Progenitor cell of endocrine pancreas (in vitro differentiated cells): ENCODE measurements at regions not wholly inside any gene's neighbourhood (a gene's known extent, or its start where the extent isn't known, plus 50 kb on each side); places are given as distances from the start of the nearest gene placed in this dataset.
A peak's percentile ranks its signal among the peaks of the same experiment; 100 is the strongest.

Experiments used
- DNase-seq: peaks from one replicate; pipeline ENCODE4 v3.0.0; 2021; ENCODE audit warnings: low spot score; ENCODE audit not compliant: unreplicated experiment
- H3K27ac Mint-ChIP-seq: 2 replicates; pipeline ENCODE4 v1.8.0; 2021; ENCODE audit warnings: mild to moderate bottlenecking, moderate library complexity, mixed read lengths
- H3K27me3 Mint-ChIP-seq: 2 replicates; pipeline ENCODE4 v1.8.0; 2021; ENCODE audit warnings: mixed read lengths
- H3K36me3 Mint-ChIP-seq: 2 replicates; pipeline ENCODE4 v1.8.0; 2022; ENCODE audit warnings: mixed read lengths; ENCODE audit not compliant: insufficient read depth
- H3K4me1 Mint-ChIP-seq: 2 replicates; pipeline ENCODE4 v1.8.0; 2021; ENCODE audit warnings: low read depth, mixed read lengths
- H3K4me3 Mint-ChIP-seq: 2 replicates; pipeline ENCODE4 v1.8.0; 2021; ENCODE audit warnings: low read depth, mild to moderate bottlenecking, moderate library complexity, mixed read lengths
- H3K9me3 Mint-ChIP-seq: 2 replicates; pipeline ENCODE4 v1.8.0; 2021; ENCODE audit warnings: low read depth, mixed read lengths
- TF ChIP-seq, protein P1 (sequence below): fragments of 200-600 bp; sonication (generic); IDR thresholded peaks from one replicate; pipeline ENCODE4 v1.5.0; 2021; ENCODE audit warnings: antibody characterized with exemption, mild to moderate bottlenecking; ENCODE audit not compliant: unreplicated experiment

DNA sequence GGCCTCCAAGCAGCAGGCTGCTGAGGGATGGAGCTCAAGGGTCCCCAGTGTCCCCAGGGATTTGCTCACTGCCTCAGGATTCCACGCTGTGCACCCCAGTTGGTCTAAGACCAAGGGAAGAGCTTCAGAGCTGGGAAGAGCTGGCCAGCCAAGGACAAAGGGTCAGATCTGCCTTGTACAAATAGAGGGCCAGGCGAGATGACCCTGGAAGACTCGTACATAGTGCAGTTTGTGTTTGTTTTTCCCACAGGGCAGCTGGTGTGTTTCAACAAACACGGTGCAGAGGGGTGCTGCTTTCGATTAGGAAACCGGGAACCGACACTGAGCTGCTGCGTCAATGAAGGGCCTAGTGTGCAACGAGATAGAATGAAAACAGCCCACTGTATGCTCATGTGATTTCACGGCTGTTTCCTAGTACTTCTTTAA is 56.1 kb upstream of the TRPM1 start:
- H3K9me3 Mint-ChIP-seq, result peaks cover 4% of the 10 kb centered on the region
- H3K4me1 Mint-ChIP-seq, result peaks cover 28% of the 10 kb centered on the region
- H3K4me3 Mint-ChIP-seq, result peak overlapping the region; percentile 35
- H3K27ac Mint-ChIP-seq, result peak overlapping the region; percentile 97
- TF ChIP-seq, protein P1, sequence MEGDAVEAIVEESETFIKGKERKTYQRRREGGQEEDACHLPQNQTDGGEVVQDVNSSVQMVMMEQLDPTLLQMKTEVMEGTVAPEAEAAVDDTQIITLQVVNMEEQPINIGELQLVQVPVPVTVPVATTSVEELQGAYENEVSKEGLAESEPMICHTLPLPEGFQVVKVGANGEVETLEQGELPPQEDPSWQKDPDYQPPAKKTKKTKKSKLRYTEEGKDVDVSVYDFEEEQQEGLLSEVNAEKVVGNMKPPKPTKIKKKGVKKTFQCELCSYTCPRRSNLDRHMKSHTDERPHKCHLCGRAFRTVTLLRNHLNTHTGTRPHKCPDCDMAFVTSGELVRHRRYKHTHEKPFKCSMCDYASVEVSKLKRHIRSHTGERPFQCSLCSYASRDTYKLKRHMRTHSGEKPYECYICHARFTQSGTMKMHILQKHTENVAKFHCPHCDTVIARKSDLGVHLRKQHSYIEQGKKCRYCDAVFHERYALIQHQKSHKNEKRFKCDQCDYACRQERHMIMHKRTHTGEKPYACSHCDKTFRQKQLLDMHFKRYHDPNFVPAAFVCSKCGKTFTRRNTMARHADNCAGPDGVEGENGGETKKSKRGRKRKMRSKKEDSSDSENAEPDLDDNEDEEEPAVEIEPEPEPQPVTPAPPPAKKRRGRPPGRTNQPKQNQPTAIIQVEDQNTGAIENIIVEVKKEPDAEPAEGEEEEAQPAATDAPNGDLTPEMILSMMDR, result no peak
- no peaks in the 10 kb centered on the region for H3K27me3 Mint-ChIP-seq
- DNase-seq, result no peak
- H3K36me3 Mint-ChIP-seq, result no peaks in the 10 kb centered on the region

DNA sequence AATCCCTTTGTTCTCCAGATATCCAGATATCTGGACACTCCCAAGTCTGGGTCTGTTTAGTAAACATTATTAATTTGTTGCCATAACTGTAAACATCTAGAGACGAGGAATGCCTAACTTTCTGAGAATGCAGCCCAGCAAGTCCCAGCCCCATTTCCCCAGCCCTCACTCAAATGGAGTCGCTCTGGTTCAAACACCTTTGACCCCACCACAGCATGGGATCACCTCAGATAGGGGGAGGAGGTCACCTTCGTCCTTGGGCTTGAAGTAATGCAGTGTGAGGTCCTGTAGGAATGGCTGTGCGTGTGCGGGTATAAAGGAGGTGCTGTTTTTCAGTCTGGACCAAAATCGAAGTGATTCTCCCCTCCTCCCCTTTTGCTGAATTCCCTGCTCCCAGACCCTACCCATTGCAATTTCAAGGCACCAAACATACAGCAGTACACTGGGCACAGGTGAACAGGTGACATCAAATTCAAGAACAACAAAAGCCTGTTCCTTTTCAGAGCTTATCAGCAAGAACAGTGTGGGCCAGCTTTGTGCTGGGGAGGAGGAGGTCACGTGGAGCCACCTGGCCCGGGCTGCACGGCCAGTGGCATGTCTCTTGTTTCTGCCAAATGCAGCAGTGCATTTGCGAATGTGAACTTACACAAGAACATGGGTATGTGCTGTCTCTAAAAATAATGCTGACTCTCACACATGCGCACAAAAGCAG is 57.5 kb upstream of the TRPM1 start:
- Mint-ChIP-seq H3K4me3 (no peak overlapping the region), H3K27me3 (no peaks in the 10 kb centered on the region), H3K36me3 (no peaks in the 10 kb centered on the region), H3K27ac (peak overlapping the region; percentile 89), H3K4me1 (peaks cover 29% of the 10 kb centered on the region), H3K9me3 (peaks cover 4% of the 10 kb centered on the region)
- TF ChIP-seq, protein P1, result no peak
- no peak for DNase-seq

DNA sequence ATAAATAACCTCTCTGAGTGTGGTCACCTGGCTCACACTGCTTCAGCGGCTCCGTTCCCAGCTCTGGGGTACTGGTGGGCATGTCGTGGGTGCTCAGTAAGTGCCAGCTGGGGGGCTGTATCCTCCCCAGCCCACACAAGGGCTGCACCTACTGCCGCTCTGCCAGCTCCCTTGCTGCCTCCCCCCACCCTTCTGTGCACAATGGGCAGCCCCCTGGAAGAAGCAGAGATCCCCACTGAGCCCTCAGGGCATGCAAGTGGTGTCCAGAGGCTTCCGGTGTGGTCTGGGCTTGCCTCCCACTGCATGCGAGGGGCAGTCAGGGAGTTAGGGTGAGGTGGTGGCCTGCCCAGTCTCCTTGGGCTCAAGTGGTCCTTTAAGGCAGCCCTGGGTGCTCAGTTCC is 58.3 kb upstream of the TRPM1 start:
- no peak for DNase-seq
- Mint-ChIP-seq H3K4me3 (no peak overlapping the region), H3K36me3 (no peaks in the 10 kb centered on the region), H3K4me1 (peaks cover 29% of the 10 kb centered on the region), H3K27ac (no peak overlapping the region), H3K9me3 (peaks cover 4% of the 10 kb centered on the region), H3K27me3 (no peaks in the 10 kb centered on the region)
- TF ChIP-seq, protein P1, result no peak

- no peaks in the 10 kb centered on the region for H3K36me3 Mint-ChIP-seq
- H3K9me3 Mint-ChIP-seq, result peaks cover 4% of the 10 kb centered on the region
- TF ChIP-seq, protein P1, result no peak
- H3K4me3 Mint-ChIP-seq, result no peak overlapping the region
- DNase-seq, result no peak
- H3K27ac Mint-ChIP-seq, result no peak overlapping the region
- H3K4me1 Mint-ChIP-seq, result peaks cover 29% of the 10 kb centered on the region
- no peaks in the 10 kb centered on the region for H3K27me3 Mint-ChIP-seq
Measured at GRCh38 chr15:31160297-31160696, 58.8 kb upstream of the TRPM1 start.

DNA sequence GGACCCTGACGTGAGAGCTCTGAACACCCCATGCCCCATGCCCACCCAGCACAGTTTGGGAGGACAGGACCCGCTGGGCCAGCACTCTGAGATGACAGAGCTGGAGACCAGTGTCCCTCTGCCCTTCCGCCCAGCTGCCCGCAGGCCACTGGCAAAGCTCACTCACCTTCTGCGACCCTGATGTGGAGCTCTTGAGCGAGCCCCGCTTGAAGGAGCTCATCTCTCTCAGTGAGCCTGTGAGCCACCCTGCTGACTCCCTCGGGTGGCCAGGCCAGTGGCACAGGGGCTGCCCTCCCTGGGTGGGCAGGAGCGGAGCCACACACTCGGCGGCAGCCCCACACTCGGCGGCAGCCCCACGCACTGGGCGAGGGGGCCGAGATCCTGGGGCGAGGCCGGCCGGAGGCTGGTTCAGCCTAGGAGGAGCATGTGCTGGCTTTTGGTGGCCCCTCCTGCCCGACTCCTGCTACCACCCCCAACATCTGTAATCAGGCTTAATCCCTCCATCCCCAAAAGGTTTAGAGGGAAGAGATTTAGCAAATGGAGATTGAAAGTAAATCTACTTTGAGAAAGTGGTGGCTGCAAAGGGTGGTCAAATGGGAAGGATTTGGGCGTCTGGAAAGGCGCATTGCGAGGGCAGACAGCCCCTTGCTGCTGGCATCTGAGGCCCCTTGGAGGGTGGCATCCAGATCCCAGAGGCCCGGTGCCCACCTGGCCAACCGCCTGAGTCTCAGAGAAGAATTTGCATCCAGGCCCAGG is 59.4 kb upstream of the TRPM1 start:
- Mint-ChIP-seq H3K4me3 (no peak overlapping the region), H3K9me3 (peaks cover 4% of the 10 kb centered on the region), H3K4me1 (peaks cover 29% of the 10 kb centered on the region), H3K27ac (no peak overlapping the region), H3K27me3 (no peaks in the 10 kb centered on the region), H3K36me3 (no peaks in the 10 kb centered on the region)
- no peak for DNase-seq
- TF ChIP-seq, protein P1, result no peak
